BLaER1 treated with 17β-estradiol and CSF1 and Interleukin-3, amounts not matched to agents 10 nM and 100 nM (cell line): ENCODE measurements at regions not wholly inside any gene's neighbourhood (a gene's known extent, or its start where the extent isn't known, plus 50 kb on each side); places are given as distances from the start of the nearest gene placed in this dataset.

Experiments used
- H3K27ac ChIP-seq, 11 experiments: shearing (Covaris generic); formaldehyde crosslinking; 2 replicates each; pipeline ENCODE4 v1.8.1; 2022
- H3K27me3 ChIP-seq, 11 experiments: shearing (Covaris generic); formaldehyde crosslinking; 2 replicates each; pipeline ENCODE4 v1.8.1; 2022
- H3K36me3 ChIP-seq, 11 experiments: shearing (Covaris generic); formaldehyde crosslinking; 2 replicates each; pipeline ENCODE4 v1.8.1; 2022
- H3K4me1 ChIP-seq, 10 experiments: shearing (Covaris generic); formaldehyde crosslinking; 2 replicates each; pipeline ENCODE4 v1.8.1; 2022
- H3K4me2 ChIP-seq, 11 experiments: shearing (Covaris generic); formaldehyde crosslinking; 2 replicates each; pipeline ENCODE4 v1.8.1; 2022
- H3K4me3 ChIP-seq, 10 experiments: shearing (Covaris generic); formaldehyde crosslinking; 2 replicates each; pipeline ENCODE4 v1.8.1; 2022
- H3K9ac ChIP-seq, 11 experiments: shearing (Covaris generic); formaldehyde crosslinking; 2 replicates each; pipeline ENCODE4 v1.8.1; 2022
- H3K9me3 ChIP-seq, 11 experiments: shearing (Covaris generic); formaldehyde crosslinking; replicated peaks in 1 of 11; 2 replicates each; pipeline ENCODE4 v1.8.1; 2022
- H4K20me1 ChIP-seq, 11 experiments: shearing (Covaris generic); formaldehyde crosslinking; 2 replicates each; pipeline ENCODE4 v1.8.1; 2022
- Cebpa-rat ChIP-seq, 11 experiments: shearing (Covaris generic); IDR thresholded peaks; 2 replicates each; pipeline ENCODE4 v1.8.1; 2022

GRCh38 chr16:51708861-51709260 lies 557.8 kb upstream of the SALL1 start:
- H3K27ac ChIP-seq: no peak overlapping the region
- peaks cover 21 to 48% (median 29%) of the 10 kb centered on the region in 11 experiments; a peak in 21 of 22 replicates for H3K9me3 ChIP-seq
- no peak overlapping the region for H3K4me2 ChIP-seq
- H3K4me1 ChIP-seq: no peaks in the 10 kb centered on the region
- H3K4me3 ChIP-seq: no peak overlapping the region
- H4K20me1 ChIP-seq: no peaks in the 10 kb centered on the region
- no peaks in the 10 kb centered on the region for H3K36me3 ChIP-seq
- H3K27me3 ChIP-seq: no peaks in the 10 kb centered on the region
- TF ChIP-seq Cebpa-rat (IDR thresholded peaks at IDR 0.05): no peak
- H3K9ac ChIP-seq: no peak overlapping the region

- H3K4me2 ChIP-seq: no peak overlapping the region
- no peaks in the 10 kb centered on the region for H3K27me3 ChIP-seq
- no peak overlapping the region for H3K4me3 ChIP-seq
- no peak overlapping the region for H3K9ac ChIP-seq
- H3K27ac ChIP-seq: no peak overlapping the region
- H3K4me1 ChIP-seq: no peaks in the 10 kb centered on the region
- no peaks in the 10 kb centered on the region for H4K20me1 ChIP-seq
- H3K36me3 ChIP-seq: no peaks in the 10 kb centered on the region
- H3K9me3 ChIP-seq: peaks cover 23 to 38% (median 30%) of the 10 kb centered on the region in 11 experiments; a peak in 21 of 22 replicates
- no peak for TF ChIP-seq Cebpa-rat (IDR thresholded peaks at IDR 0.05)
Measured at GRCh38 chr16:51707666-51708065, 556.6 kb upstream of the SALL1 start.

GRCh38 chr16:51705142-51705541 lies 554.1 kb upstream of the SALL1 start:
- Histone ChIP-seq H3K27ac (no peak overlapping the region), H3K36me3 (no peaks in the 10 kb centered on the region), H3K27me3 (no peaks in the 10 kb centered on the region), H3K9ac (no peak overlapping the region), H3K4me1 (no peaks in the 10 kb centered on the region), H3K4me3 (no peak overlapping the region), H3K4me2 (no peak overlapping the region), H3K9me3 (peaks cover 23 to 34% (median 30%) of the 10 kb centered on the region in 11 experiments; a peak in 21 of 22 replicates), H4K20me1 (no peaks in the 10 kb centered on the region)
- no peak for TF ChIP-seq Cebpa-rat (IDR thresholded peaks at IDR 0.05)

GRCh38 chr16:51701025-51701424 lies 550.0 kb upstream of the SALL1 start:
- Histone ChIP-seq H3K4me2 (no peak overlapping the region), H3K9ac (no peak overlapping the region), H3K36me3 (no peaks in the 10 kb centered on the region), H3K4me3 (no peak overlapping the region), H3K27ac (no peak overlapping the region), H3K4me1 (no peaks in the 10 kb centered on the region), H4K20me1 (no peaks in the 10 kb centered on the region), H3K27me3 (no peaks in the 10 kb centered on the region), H3K9me3 (peaks cover 13 to 27% (median 19%) of the 10 kb centered on the region in 11 experiments; a peak in 21 of 22 replicates)
- no peak for TF ChIP-seq Cebpa-rat (IDR thresholded peaks at IDR 0.05)

- no peak for TF ChIP-seq Cebpa-rat (IDR thresholded peaks at IDR 0.05)
- H3K4me2 ChIP-seq: no peak overlapping the region
Measured at GRCh38 chr16:51699686-51700396, 548.8 kb upstream of the SALL1 start.

GRCh38 chr16:51698647-51699046 lies 547.6 kb upstream of the SALL1 start:
- no peaks in the 10 kb centered on the region for H3K36me3 ChIP-seq
- H3K27ac ChIP-seq: no peak overlapping the region
- no peak overlapping the region for H3K4me2 ChIP-seq
- no peaks in the 10 kb centered on the region for H3K27me3 ChIP-seq
- H3K4me1 ChIP-seq: no peaks in the 10 kb centered on the region
- no peak for TF ChIP-seq Cebpa-rat (IDR thresholded peaks at IDR 0.05)
- H3K9ac ChIP-seq: no peak overlapping the region
- H4K20me1 ChIP-seq: no peaks in the 10 kb centered on the region
- peaks cover 0 to 12% (median 6%) of the 10 kb centered on the region in 11 experiments; a peak in 13 of 22 replicates for H3K9me3 ChIP-seq
- no peak overlapping the region for H3K4me3 ChIP-seq

More at GRCh38 chr16:51699686-51700396, 548.8 kb upstream of the SALL1 start:
- Histone ChIP-seq H3K9me3 (peaks cover 10 to 18% (median 11%) of the 10 kb centered on the region in 11 experiments; a peak in 21 of 22 replicates), H3K27ac (no peak overlapping the region), H3K9ac (no peak overlapping the region), H3K4me3 (no peak overlapping the region), H4K20me1 (no peaks in the 10 kb centered on the region), H3K36me3 (no peaks in the 10 kb centered on the region), H3K27me3 (no peaks in the 10 kb centered on the region), H3K4me1 (no peaks in the 10 kb centered on the region)

- no peaks in the 10 kb centered on the region for H3K36me3 ChIP-seq
- no peak overlapping the region for H3K4me2 ChIP-seq
- peaks cover 0 to 12% (median 8%) of the 10 kb centered on the region in 11 experiments; a peak in 11 of 22 replicates for H3K9me3 ChIP-seq
Measured at GRCh38 chr16:51697454-51697853, 546.4 kb upstream of the SALL1 start.

GRCh38 chr16:51696376-51696775 lies 545.3 kb upstream of the SALL1 start:
- no peaks in the 10 kb centered on the region for H3K27me3 ChIP-seq
- no peak overlapping the region for H3K4me2 ChIP-seq
- peaks cover 3 to 20% (median 12%) of the 10 kb centered on the region in 11 experiments; a peak in 20 of 22 replicates for H3K9me3 ChIP-seq
- no peak for TF ChIP-seq Cebpa-rat (IDR thresholded peaks at IDR 0.05)
- H3K27ac ChIP-seq: no peak overlapping the region
- no peak overlapping the region for H3K9ac ChIP-seq
- no peaks in the 10 kb centered on the region for H3K36me3 ChIP-seq
- no peaks in the 10 kb centered on the region for H3K4me1 ChIP-seq
- no peaks in the 10 kb centered on the region for H4K20me1 ChIP-seq
- H3K4me3 ChIP-seq: no peak overlapping the region

More at GRCh38 chr16:51697454-51697853, 546.4 kb upstream of the SALL1 start:
- H3K4me3 ChIP-seq: no peak overlapping the region
- no peak overlapping the region for H3K27ac ChIP-seq
- TF ChIP-seq Cebpa-rat (IDR thresholded peaks at IDR 0.05): no peak
- no peaks in the 10 kb centered on the region for H4K20me1 ChIP-seq
- no peaks in the 10 kb centered on the region for H3K27me3 ChIP-seq
- H3K9ac ChIP-seq: no peak overlapping the region
- no peaks in the 10 kb centered on the region for H3K4me1 ChIP-seq

- Histone ChIP-seq H4K20me1 (no peaks in the 10 kb centered on the region), H3K9me3 (peaks cover 17 to 45% (median 23%) of the 10 kb centered on the region in 11 experiments; a peak in 21 of 22 replicates), H3K36me3 (no peaks in the 10 kb centered on the region), H3K27me3 (no peaks in the 10 kb centered on the region), H3K4me2 (no peak overlapping the region), H3K27ac (no peak overlapping the region), H3K4me1 (no peaks in the 10 kb centered on the region), H3K4me3 (no peak overlapping the region), H3K9ac (no peak overlapping the region)
- TF ChIP-seq Cebpa-rat (IDR thresholded peaks at IDR 0.05): no peak
Measured at GRCh38 chr16:51691109-51691508, 540.0 kb upstream of the SALL1 start.

GRCh38 chr16:51685498-51685897 lies 534.4 kb upstream of the SALL1 start:
- H3K27me3 ChIP-seq: no peaks in the 10 kb centered on the region
- no peak overlapping the region for H3K9ac ChIP-seq
- no peak overlapping the region for H3K27ac ChIP-seq
- TF ChIP-seq Cebpa-rat (IDR thresholded peaks at IDR 0.05): no peak
- no peaks in the 10 kb centered on the region for H3K36me3 ChIP-seq
- H3K4me1 ChIP-seq: peaks cover 0 to 6% (median 0%) of the 10 kb centered on the region in 10 experiments; a peak in 1 of 20 replicates
- no peak overlapping the region for H3K4me3 ChIP-seq
- peaks cover 0 to 16% (median 7%) of the 10 kb centered on the region in 11 experiments; a peak in 11 of 22 replicates for H3K9me3 ChIP-seq
- H4K20me1 ChIP-seq: no peaks in the 10 kb centered on the region
- H3K4me2 ChIP-seq: no peak overlapping the region
